HFFc6 (cell line): ENCODE measurements at regions not wholly inside any gene's neighbourhood (a gene's known extent, or its start where the extent isn't known, plus 50 kb on each side); places are given as distances from the start of the nearest gene placed in this dataset.

Experiments used
- DNase-seq: peaks from one replicate; pipeline ENCODE4 v3.0.0-alpha.2; 2018
- H3K27ac Mint-ChIP-seq: 2 replicates; pipeline ENCODE4 v1.8.0; 2020; ENCODE audit warnings: mild to moderate bottlenecking, mixed read lengths
- H3K27me3 Mint-ChIP-seq: 2 replicates; pipeline ENCODE4 v1.8.0; 2021; ENCODE audit warnings: mild to moderate bottlenecking, moderate library complexity, mixed read lengths; ENCODE audit not compliant: insufficient read depth
- H3K36me3 Mint-ChIP-seq: 2 replicates; pipeline ENCODE4 v1.8.0; 2021; ENCODE audit warnings: low read depth, mixed read lengths
- H3K4me1 Mint-ChIP-seq: 2 replicates; pipeline ENCODE4 v1.8.0; 2020; ENCODE audit warnings: low read depth, mixed read lengths
- H3K4me3 Mint-ChIP-seq: 2 replicates; pipeline ENCODE4 v1.8.0; 2020; ENCODE audit warnings: mild to moderate bottlenecking, moderate library complexity, mixed read lengths
- H3K9me3 Mint-ChIP-seq: 2 replicates; pipeline ENCODE4 v1.8.0; 2020; ENCODE audit warnings: mild to moderate bottlenecking, mixed read lengths
- TF ChIP-seq, protein P1 (sequence below): fragments of 200-600 bp; sonication (generic); IDR thresholded peaks from 2 replicates; pipeline ENCODE4 v1.5.0; 2021; ENCODE audit warnings: antibody characterized with exemption, mild to moderate bottlenecking

- H3K4me1 Mint-ChIP-seq = no peaks in the 10 kb centered on the region
- peaks cover 44% of the 10 kb centered on the region for H3K9me3 Mint-ChIP-seq
- 0 out of 2 replicates have a peak, but pooled peaks cover 5% of the 10 kb centered on the region for H3K36me3 Mint-ChIP-seq
- no peaks in the 10 kb centered on the region; the same call in 1 of the 2 replicates for H3K27me3 Mint-ChIP-seq
- no peak overlapping the region for H3K4me3 Mint-ChIP-seq
- TF ChIP-seq, protein P1, sequence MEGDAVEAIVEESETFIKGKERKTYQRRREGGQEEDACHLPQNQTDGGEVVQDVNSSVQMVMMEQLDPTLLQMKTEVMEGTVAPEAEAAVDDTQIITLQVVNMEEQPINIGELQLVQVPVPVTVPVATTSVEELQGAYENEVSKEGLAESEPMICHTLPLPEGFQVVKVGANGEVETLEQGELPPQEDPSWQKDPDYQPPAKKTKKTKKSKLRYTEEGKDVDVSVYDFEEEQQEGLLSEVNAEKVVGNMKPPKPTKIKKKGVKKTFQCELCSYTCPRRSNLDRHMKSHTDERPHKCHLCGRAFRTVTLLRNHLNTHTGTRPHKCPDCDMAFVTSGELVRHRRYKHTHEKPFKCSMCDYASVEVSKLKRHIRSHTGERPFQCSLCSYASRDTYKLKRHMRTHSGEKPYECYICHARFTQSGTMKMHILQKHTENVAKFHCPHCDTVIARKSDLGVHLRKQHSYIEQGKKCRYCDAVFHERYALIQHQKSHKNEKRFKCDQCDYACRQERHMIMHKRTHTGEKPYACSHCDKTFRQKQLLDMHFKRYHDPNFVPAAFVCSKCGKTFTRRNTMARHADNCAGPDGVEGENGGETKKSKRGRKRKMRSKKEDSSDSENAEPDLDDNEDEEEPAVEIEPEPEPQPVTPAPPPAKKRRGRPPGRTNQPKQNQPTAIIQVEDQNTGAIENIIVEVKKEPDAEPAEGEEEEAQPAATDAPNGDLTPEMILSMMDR = no peak
- H3K27ac Mint-ChIP-seq = no peak overlapping the region
- DNase-seq = no peak
These were observed 287.8 kb downstream of the UTP18 start for GRCh38 chr17:51548125-51548524.

DNA sequence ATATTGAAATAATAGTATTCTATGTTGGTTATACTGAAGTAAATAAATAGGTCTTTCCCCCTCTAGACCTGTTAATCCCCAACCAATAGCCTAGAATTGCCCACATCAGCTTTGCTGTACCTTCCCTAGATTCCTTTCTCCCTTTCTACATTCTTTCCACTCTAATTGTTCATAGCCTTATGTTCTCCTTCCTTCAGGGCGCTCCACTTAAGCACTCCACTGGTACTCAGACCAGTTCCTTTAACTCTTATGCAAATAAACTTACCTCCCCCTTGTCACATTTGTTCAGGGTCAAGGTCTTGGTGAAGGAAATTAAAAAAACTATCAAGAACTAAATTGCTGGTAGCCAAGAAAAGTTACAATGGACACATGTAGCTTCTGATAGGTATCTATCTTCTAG is 294.8 kb downstream of the UTP18 start:
- no peaks in the 10 kb centered on the region; the same call in 1 of the 2 replicates for H3K27me3 Mint-ChIP-seq
- TF ChIP-seq, protein P1 = no peak
- no peak overlapping the region for H3K4me3 Mint-ChIP-seq

GRCh38 chr17:51559778-51560177 is 299.4 kb downstream of the UTP18 start:
- no peaks in the 10 kb centered on the region for H3K4me1 Mint-ChIP-seq
- TF ChIP-seq, protein P1 = no peak
- no peaks in the 10 kb centered on the region; the same call in 1 of the 2 replicates for H3K27me3 Mint-ChIP-seq
- H3K27ac Mint-ChIP-seq = no peak overlapping the region
- peaks cover 29% of the 10 kb centered on the region for H3K9me3 Mint-ChIP-seq
- DNase-seq = no peak
- H3K4me3 Mint-ChIP-seq = no peak overlapping the region
- no peaks in the 10 kb centered on the region for H3K36me3 Mint-ChIP-seq

More for the DNA sequence above, 294.8 kb downstream of the UTP18 start:
- no peak for DNase-seq
- H3K27ac Mint-ChIP-seq = no peak overlapping the region
- no peaks in the 10 kb centered on the region for H3K4me1 Mint-ChIP-seq
- no peaks in the 10 kb centered on the region for H3K36me3 Mint-ChIP-seq
- H3K9me3 Mint-ChIP-seq = peaks cover 23% of the 10 kb centered on the region

DNA sequence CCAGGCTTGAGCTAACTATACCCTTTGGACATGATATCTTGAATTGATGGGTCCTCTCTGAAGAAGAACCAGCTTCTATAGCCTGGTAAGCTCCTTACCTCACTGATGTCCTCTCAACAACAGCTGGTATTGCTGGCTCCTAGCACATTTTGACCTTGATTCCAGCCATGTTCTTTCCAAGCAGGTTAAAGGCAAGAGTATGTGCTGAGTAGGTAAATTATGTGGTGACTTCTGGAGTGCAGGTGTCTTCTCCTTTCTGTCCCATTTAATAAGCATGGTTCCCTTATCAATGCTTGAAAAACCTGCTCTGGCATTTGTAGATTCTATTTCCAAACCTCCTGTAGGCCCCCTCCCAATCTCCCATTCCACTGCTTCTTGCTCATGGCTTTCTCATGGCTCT is 300.1 kb downstream of the UTP18 start:
- peaks cover 25% of the 10 kb centered on the region for H3K9me3 Mint-ChIP-seq
- H3K4me1 Mint-ChIP-seq = no peaks in the 10 kb centered on the region
- no peaks in the 10 kb centered on the region for H3K36me3 Mint-ChIP-seq
- H3K27ac Mint-ChIP-seq = no peak overlapping the region
- no peak overlapping the region for H3K4me3 Mint-ChIP-seq
- TF ChIP-seq, protein P1 = no peak
- H3K27me3 Mint-ChIP-seq = no peaks in the 10 kb centered on the region; the same call in 1 of the 2 replicates
- DNase-seq = no peak

DNA sequence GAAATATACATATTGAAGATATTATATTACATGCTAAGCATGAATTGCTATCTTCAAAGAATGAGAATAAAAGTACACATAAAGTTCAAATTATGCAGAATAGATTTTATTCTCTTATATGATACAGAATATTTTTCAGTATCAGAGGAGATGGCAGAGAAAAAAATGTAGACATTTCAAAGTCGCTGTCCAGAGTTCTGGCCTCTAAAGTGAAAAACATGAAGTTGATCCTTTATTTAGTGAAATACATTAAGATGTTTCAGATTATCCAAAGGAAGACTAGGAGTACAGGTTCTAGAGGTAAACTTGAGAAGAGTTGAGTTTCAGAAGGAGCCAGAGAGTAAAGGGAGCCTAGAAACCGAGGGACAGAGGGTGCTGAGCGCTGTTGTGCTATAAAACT is 303.6 kb downstream of the UTP18 start:
- H3K27ac Mint-ChIP-seq = no peak overlapping the region
- H3K9me3 Mint-ChIP-seq = peaks cover 36% of the 10 kb centered on the region
- TF ChIP-seq, protein P1 = no peak
- no peaks in the 10 kb centered on the region for H3K36me3 Mint-ChIP-seq
- DNase-seq = no peak
- no peak overlapping the region for H3K4me3 Mint-ChIP-seq
- no peaks in the 10 kb centered on the region; the same call in 1 of the 2 replicates for H3K27me3 Mint-ChIP-seq
- H3K4me1 Mint-ChIP-seq = no peaks in the 10 kb centered on the region

DNA sequence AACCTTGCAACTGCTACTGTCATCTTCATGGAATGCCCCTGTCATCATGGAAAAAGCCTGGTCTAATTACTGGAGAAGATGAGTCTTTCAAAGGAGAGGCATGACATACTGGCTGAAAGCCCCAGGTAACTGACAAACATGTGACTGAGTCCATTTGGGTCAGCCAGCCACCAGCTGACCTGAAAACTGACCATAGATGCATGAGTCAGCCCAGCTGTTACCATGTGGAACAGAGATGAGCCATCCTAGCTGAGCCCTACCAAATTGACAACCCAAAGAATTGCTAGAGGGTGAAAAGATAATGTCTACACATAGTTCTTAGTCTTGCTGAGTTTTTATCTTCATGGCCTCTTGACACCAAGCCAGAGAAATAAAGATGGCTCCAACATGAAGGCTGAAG is 311.8 kb downstream of the UTP18 start:
- Mint-ChIP-seq H3K36me3 (no peaks in the 10 kb centered on the region), H3K9me3 (peaks cover 56% of the 10 kb centered on the region), H3K4me3 (no peak overlapping the region), H3K27ac (no peak overlapping the region), H3K4me1 (no peaks in the 10 kb centered on the region), H3K27me3 (no peaks in the 10 kb centered on the region)
- TF ChIP-seq, protein P1 = no peak
- no peak for DNase-seq
